GM18861 (cell line): ENCODE measurements at regions not wholly inside any gene's neighbourhood (a gene's known extent, or its start where the extent isn't known, plus 50 kb on each side); places are given as distances from the start of the nearest gene placed in this dataset.
"Not testable (repeated sequence)": the region's sequence is repeated elsewhere in the genome, so short reads cannot be mapped to it uniquely, and the experiment has no call there.

ENCODE experiments used
- ATAC-seq: cut with Tn5 transposase; IDR thresholded peaks from one replicate; pipeline ENCODE4 v1.9.1; 2021; ENCODE audit not compliant: unreplicated experiment

- peak; percentile 74 for ATAC-seq
These were observed 76.0 kb downstream of the CHD9NB start for GRCh38 chr16:52976539-52977167.

GRCh38 chr16:52967744-52968143, 85.0 kb downstream of the CHD9NB start:
- ATAC-seq, result no peak

- no peak for ATAC-seq
These were observed 88.4 kb downstream of the CHD9NB start for GRCh38 chr16:52964290-52964689.

- ATAC-seq, result no peak
These were observed 88.8 kb downstream of the CHD9NB start for GRCh38 chr16:52963855-52964242.

GRCh38 chr16:52963212-52963854, 89.4 kb downstream of the CHD9NB start:
- ATAC-seq, result no peak

GRCh38 chr16:52958951-52959350, 93.7 kb downstream of the CHD9NB start:
- ATAC-seq, result no peak

GRCh38 chr16:52957199-52957598, 95.5 kb downstream of the CHD9NB start:
- no peak for ATAC-seq

- ATAC-seq, result no peak
These were observed 96.7 kb downstream of the CHD9NB start for GRCh38 chr16:52956044-52956443.

GRCh38 chr16:52953215-52953614, 99.5 kb downstream of the CHD9NB start:
- ATAC-seq, result no peak

GRCh38 chr16:52948946-52949345, 103.8 kb downstream of the CHD9NB start:
- ATAC-seq, result no peak

GRCh38 chr16:52932321-52932720, 120.4 kb downstream of the CHD9NB start:
- no peak for ATAC-seq

GRCh38 chr16:52929478-52930400, 123.0 kb downstream of the CHD9NB start:
- ATAC-seq, result no peak

GRCh38 chr16:52928955-52929354, 123.7 kb downstream of the CHD9NB start:
- no peak for ATAC-seq

- ATAC-seq, result no peak
These were observed 127.6 kb downstream of the CHD9NB start for GRCh38 chr16:52925143-52925542.

- no peak for ATAC-seq
These were observed 128.5 kb downstream of the CHD9NB start for GRCh38 chr16:52924162-52924561.

- no peak for ATAC-seq
These were observed 131.6 kb downstream of the CHD9NB start for GRCh38 chr16:52921104-52921503.

GRCh38 chr16:52920331-52920730, 132.4 kb downstream of the CHD9NB start:
- no peak for ATAC-seq

- no peak for ATAC-seq
These were observed 138.3 kb downstream of the CHD9NB start for GRCh38 chr16:52914428-52914827.

- ATAC-seq, result no peak
These were observed 140.0 kb downstream of the CHD9NB start for GRCh38 chr16:52912565-52913173.

GRCh38 chr16:52908057-52908456, 144.6 kb downstream of the CHD9NB start:
- ATAC-seq, result not testable (repeated sequence)

- no peak for ATAC-seq
These were observed 146.4 kb downstream of the CHD9NB start for GRCh38 chr16:52906281-52906680.
